DOHH2 (cell line): ENCODE measurements at regions not wholly inside any gene's neighbourhood (a gene's known extent, or its start where the extent isn't known, plus 50 kb on each side); places are given as distances from the start of the nearest gene placed in this dataset.

ENCODE experiments used
- H3F3A ChIP-seq: fragments of 200-600 bp; sonication (generic), shearing (Covaris generic); 2 replicates; pipeline ENCODE4 v1.6.0; 2016; ENCODE audit warnings: antibody characterized with exemption, mild to moderate bottlenecking; ENCODE audit not compliant: control insufficient read depth, insufficient read depth
- H3K27ac ChIP-seq: fragments of 200-600 bp; sonication (generic); 2 replicates; pipeline ENCODE4 v1.5.1; 2014; ENCODE audit warnings: low read depth, mild to moderate bottlenecking, low read length, moderate library complexity
- H3K27me3 ChIP-seq: fragments of 200-600 bp; sonication (generic); 2 replicates; pipeline ENCODE4 v1.6.1; 2014; ENCODE audit warnings: mild to moderate bottlenecking, low read length, mixed read lengths; ENCODE audit not compliant: control insufficient read depth
- H3K36me3 ChIP-seq: fragments of 200-600 bp; sonication (generic); 2 replicates; pipeline ENCODE4 v1.6.1; 2014; ENCODE audit warnings: mild to moderate bottlenecking, low read length, moderate library complexity, mixed read lengths; ENCODE audit not compliant: control insufficient read depth
- H3K4me1 ChIP-seq: fragments of 200-600 bp; sonication (generic); 2 replicates; pipeline ENCODE4 v1.6.1; 2014; ENCODE audit warnings: mild to moderate bottlenecking, low read length, mixed read lengths; ENCODE audit not compliant: control insufficient read depth
- H3K4me2 ChIP-seq: fragments of 200-600 bp; sonication (generic); 2 replicates; pipeline ENCODE4 v1.6.0; 2014; ENCODE audit warnings: mild to moderate bottlenecking, low read length, moderate library complexity
- H3K4me3 ChIP-seq: fragments of 200-600 bp; sonication (generic); 2 replicates; pipeline ENCODE4 v1.5.1; 2014; ENCODE audit warnings: mild to moderate bottlenecking, low read length, mixed read lengths
- H3K79me2 ChIP-seq: fragments of 200-600 bp; sonication (generic); 2 replicates; pipeline ENCODE4 v1.6.1; 2014; ENCODE audit warnings: mild to moderate bottlenecking, low read length, mixed read lengths; ENCODE audit not compliant: control insufficient read depth
- H3K9me2 ChIP-seq: fragments of 200-600 bp; sonication (generic); replicated peaks from 2 replicates; pipeline ENCODE4 v1.6.1; 2014; ENCODE audit warnings: mild to moderate bottlenecking, low read length, mixed read lengths; ENCODE audit not compliant: control insufficient read depth
- H3K9me3 ChIP-seq: fragments of 200-600 bp; sonication (generic); 2 replicates; pipeline ENCODE4 v1.6.1; 2014; ENCODE audit warnings: antibody characterized with exemption, low read length, mixed read lengths; ENCODE audit not compliant: control insufficient read depth, insufficient read depth
- H4K20me1 ChIP-seq: fragments of 200-600 bp; sonication (generic); 2 replicates; pipeline ENCODE4 v1.6.0; 2014; ENCODE audit warnings: low read depth, mild to moderate bottlenecking, antibody characterized with exemption, low read length, moderate library complexity; ENCODE audit not compliant: control insufficient read depth, insufficient read depth
- EZH2phosphoT487 ChIP-seq: fragments of 200-600 bp; sonication (generic); IDR thresholded peaks from 2 replicates; pipeline ENCODE4 v1.6.1; 2017; ENCODE audit warnings: borderline replicate concordance, mild to moderate bottlenecking, antibody characterized with exemption, low read length, moderate library complexity, mixed read lengths
- TF ChIP-seq, protein P1 (sequence below): fragments of 200-600 bp; sonication (generic); IDR thresholded peaks from one replicate; pipeline ENCODE4 v1.5.1; 2014; ENCODE audit warnings: antibody characterized with exemption, mild to moderate bottlenecking, low read depth, low read length; ENCODE audit not compliant: poor library complexity, severe bottlenecking

DNA sequence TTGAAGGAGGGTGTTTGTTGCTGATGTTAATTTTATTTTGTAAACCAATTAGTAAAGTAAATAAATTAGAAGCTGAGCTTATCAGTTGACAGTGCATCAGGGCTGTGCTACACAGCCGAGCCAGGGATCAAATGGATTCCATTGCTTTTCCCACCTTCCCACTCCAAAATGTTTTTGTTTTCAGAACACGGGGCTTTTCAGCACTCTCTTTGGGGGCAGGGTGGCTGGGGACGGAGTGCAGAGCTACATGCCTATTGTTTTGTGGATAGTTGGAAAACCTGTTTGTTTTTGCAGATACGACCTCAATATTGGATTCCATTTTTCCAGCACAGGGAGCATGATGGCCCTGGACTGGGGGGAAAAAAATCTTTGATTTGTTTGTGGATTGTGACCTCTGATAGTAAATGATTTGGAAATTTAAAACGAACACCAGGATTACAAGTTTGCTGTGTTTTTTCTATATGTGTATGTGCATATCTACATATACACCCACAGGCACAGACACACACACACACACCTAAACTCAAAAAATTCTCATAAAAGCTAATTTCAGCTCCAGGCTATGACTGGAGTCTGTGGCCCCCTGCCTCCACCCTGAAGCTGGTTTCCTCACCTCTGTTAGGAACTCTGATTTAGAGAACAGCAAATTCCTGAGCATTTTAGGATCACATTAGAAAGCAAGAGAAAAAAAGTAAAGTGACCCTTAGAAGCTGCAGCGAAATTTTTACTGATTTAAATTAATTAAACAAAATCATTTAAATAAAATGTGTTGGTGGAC lies 371.7 kb upstream of the IRX2 start:
- no peaks in the 10 kb centered on the region for H3K9me2 ChIP-seq
- no peaks in the 10 kb centered on the region for H3K79me2 ChIP-seq
- H3K4me1 ChIP-seq, result no peaks in the 10 kb centered on the region
- H3F3A ChIP-seq, result no peaks in the 10 kb centered on the region
- no peaks in the 10 kb centered on the region for H4K20me1 ChIP-seq
- H3K4me2 ChIP-seq, result no peak overlapping the region
- H3K27me3 ChIP-seq, result no peaks in the 10 kb centered on the region
- no peak for TF ChIP-seq EZH2phosphoT487
- TF ChIP-seq, protein P1, sequence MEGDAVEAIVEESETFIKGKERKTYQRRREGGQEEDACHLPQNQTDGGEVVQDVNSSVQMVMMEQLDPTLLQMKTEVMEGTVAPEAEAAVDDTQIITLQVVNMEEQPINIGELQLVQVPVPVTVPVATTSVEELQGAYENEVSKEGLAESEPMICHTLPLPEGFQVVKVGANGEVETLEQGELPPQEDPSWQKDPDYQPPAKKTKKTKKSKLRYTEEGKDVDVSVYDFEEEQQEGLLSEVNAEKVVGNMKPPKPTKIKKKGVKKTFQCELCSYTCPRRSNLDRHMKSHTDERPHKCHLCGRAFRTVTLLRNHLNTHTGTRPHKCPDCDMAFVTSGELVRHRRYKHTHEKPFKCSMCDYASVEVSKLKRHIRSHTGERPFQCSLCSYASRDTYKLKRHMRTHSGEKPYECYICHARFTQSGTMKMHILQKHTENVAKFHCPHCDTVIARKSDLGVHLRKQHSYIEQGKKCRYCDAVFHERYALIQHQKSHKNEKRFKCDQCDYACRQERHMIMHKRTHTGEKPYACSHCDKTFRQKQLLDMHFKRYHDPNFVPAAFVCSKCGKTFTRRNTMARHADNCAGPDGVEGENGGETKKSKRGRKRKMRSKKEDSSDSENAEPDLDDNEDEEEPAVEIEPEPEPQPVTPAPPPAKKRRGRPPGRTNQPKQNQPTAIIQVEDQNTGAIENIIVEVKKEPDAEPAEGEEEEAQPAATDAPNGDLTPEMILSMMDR, result no peak
- no peaks in the 10 kb centered on the region; the same call in 1 of the 2 replicates for H3K9me3 ChIP-seq
- no peak overlapping the region for H3K27ac ChIP-seq
- no peak overlapping the region for H3K4me3 ChIP-seq
- no peaks in the 10 kb centered on the region for H3K36me3 ChIP-seq

DNA sequence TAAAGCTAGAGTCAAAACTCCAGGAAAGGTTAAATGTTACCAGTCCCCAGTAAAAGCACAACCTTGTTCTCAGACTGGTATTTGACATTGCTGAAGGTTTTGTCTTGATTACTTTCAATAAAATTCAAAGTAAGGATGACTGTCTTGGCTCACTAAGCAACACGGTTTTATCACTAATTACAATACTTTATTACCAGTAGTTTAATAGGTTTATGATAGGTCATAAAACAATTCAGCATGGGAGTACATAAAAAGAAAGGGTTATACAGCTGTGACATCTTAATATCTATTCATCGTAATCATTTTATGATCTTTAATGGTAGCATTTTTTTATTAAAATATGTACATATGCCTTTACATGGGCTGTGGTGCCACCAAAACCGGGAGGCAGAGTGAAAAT lies 370.7 kb upstream of the IRX2 start:
- Histone ChIP-seq H3K9me3 (no peaks in the 10 kb centered on the region; the same call in 1 of the 2 replicates), H3K9me2 (no peaks in the 10 kb centered on the region), H3K79me2 (no peaks in the 10 kb centered on the region), H3K36me3 (no peaks in the 10 kb centered on the region), H3K4me1 (no peaks in the 10 kb centered on the region), H4K20me1 (no peaks in the 10 kb centered on the region), H3K27ac (no peak overlapping the region), H3K27me3 (no peaks in the 10 kb centered on the region), H3F3A (no peaks in the 10 kb centered on the region), H3K4me2 (no peak overlapping the region), H3K4me3 (no peak overlapping the region)
- no peak for TF ChIP-seq EZH2phosphoT487
- TF ChIP-seq, protein P1, result no peak

- Histone ChIP-seq H3K4me1 (no peaks in the 10 kb centered on the region), H3K79me2 (no peaks in the 10 kb centered on the region), H3F3A (no peaks in the 10 kb centered on the region), H3K27me3 (no peaks in the 10 kb centered on the region), H4K20me1 (no peaks in the 10 kb centered on the region), H3K9me3 (no peaks in the 10 kb centered on the region; the same call in 1 of the 2 replicates), H3K27ac (no peak overlapping the region), H3K9me2 (no peaks in the 10 kb centered on the region), H3K4me3 (no peak overlapping the region), H3K36me3 (no peaks in the 10 kb centered on the region), H3K4me2 (no peak overlapping the region)
- TF ChIP-seq, protein P1, result no peak
- TF ChIP-seq EZH2phosphoT487, result no peak
Measured at GRCh38 chr5:3121813-3122212, 370.3 kb upstream of the IRX2 start.
